ES-I3 (cell line): ENCODE measurements at regions not wholly inside any gene's neighbourhood (a gene's known extent, or its start where the extent isn't known, plus 50 kb on each side); places are given as distances from the start of the nearest gene placed in this dataset.
"Not testable (repeated sequence)": the region's sequence is repeated elsewhere in the genome, so short reads cannot be mapped to it uniquely, and the experiment has no call there.

Source experiments
- H3K36me3 ChIP-seq: 2 replicates; pipeline ENCODE4 v1.6.1; 2013; ENCODE audit warnings: mild to moderate bottlenecking, low read length, control low read depth, moderate library complexity; ENCODE audit not compliant: insufficient read depth
- H3K4me1 ChIP-seq: 2 replicates; pipeline ENCODE4 v1.6.1; 2013; ENCODE audit warnings: mild to moderate bottlenecking, control low read depth, low read length; ENCODE audit not compliant: insufficient read depth
- H3K9ac ChIP-seq: 2 replicates; pipeline ENCODE4 v1.6.1; 2013; ENCODE audit warnings: low read depth, mild to moderate bottlenecking, low read length, moderate library complexity
- H3K9me3 ChIP-seq: 2 replicates; pipeline ENCODE4 v1.6.1; 2013; ENCODE audit warnings: mild to moderate bottlenecking, low read length, moderate library complexity; ENCODE audit not compliant: control insufficient read depth, insufficient read depth

DNA sequence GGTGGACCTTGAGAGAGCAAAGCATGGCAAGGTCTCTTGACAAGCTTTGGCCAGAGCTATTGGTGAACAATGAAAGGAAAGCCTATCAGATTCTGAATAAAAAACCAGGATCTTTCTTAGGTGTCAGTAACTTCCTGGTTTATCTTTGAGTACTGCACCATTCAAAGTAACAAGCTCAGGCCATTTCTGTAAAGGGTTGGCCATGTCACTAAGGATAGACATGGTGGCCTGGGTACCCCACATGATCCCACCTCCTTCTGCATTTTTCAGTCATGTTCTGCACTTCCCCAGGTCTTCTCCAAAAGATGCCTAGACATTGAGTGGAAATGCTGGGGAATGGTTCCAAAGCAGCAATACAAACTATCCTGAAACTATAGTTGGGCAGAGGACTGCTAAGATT lies 242.0 kb downstream of the ARHGAP12 start:
- no peaks in the 10 kb centered on the region for H3K36me3 ChIP-seq
- H3K9ac ChIP-seq, result no peak overlapping the region
- no peaks in the 10 kb centered on the region for H3K4me1 ChIP-seq
- H3K9me3 ChIP-seq, result peaks cover 17% of the 10 kb centered on the region

DNA sequence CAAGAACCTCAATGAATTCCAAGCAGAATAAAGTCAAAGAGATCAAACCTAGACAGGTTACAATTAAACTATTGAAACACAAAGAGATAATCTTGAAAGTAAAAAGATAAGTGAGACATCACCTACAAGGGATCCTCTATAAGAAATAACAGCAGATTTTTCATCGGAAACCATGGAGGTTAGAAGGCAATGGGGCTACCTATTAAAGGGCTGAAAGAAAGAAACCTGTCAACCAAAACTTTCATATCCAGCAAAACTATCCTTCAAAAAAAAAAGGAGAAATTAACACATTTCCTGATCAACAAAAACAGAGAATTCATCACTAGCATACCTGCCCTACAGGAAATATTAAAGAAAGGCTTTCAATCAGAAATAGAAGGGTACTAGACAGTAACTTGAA lies 244.9 kb downstream of the ARHGAP12 start:
- Histone ChIP-seq H3K36me3 (no peaks in the 10 kb centered on the region), H3K9ac (no peak overlapping the region), H3K4me1 (no peaks in the 10 kb centered on the region), H3K9me3 (peaks cover 17% of the 10 kb centered on the region)

DNA sequence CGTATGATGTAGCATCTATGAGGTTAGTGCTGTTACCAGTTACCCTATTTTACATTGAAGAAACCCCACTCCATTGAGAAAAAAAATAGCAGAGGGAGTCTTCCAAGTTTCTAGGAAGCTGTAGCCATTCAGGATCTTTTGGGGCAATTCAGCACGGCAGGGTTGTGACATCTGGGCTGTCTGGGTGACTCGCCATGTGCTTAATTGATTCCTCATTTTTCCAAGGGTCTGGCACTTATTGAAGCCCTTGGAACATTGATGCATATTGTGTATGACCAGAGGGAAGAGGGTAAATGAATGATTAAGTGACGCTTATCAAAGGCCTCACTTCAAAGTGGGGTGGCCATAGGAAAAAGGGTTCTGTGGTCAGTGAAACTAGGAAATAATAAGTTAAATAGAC lies 248.7 kb downstream of the ARHGAP12 start:
- H3K9me3 ChIP-seq, result peaks cover 22% of the 10 kb centered on the region
- H3K4me1 ChIP-seq, result no peaks in the 10 kb centered on the region
- H3K36me3 ChIP-seq, result no peaks in the 10 kb centered on the region
- no peak overlapping the region for H3K9ac ChIP-seq

DNA sequence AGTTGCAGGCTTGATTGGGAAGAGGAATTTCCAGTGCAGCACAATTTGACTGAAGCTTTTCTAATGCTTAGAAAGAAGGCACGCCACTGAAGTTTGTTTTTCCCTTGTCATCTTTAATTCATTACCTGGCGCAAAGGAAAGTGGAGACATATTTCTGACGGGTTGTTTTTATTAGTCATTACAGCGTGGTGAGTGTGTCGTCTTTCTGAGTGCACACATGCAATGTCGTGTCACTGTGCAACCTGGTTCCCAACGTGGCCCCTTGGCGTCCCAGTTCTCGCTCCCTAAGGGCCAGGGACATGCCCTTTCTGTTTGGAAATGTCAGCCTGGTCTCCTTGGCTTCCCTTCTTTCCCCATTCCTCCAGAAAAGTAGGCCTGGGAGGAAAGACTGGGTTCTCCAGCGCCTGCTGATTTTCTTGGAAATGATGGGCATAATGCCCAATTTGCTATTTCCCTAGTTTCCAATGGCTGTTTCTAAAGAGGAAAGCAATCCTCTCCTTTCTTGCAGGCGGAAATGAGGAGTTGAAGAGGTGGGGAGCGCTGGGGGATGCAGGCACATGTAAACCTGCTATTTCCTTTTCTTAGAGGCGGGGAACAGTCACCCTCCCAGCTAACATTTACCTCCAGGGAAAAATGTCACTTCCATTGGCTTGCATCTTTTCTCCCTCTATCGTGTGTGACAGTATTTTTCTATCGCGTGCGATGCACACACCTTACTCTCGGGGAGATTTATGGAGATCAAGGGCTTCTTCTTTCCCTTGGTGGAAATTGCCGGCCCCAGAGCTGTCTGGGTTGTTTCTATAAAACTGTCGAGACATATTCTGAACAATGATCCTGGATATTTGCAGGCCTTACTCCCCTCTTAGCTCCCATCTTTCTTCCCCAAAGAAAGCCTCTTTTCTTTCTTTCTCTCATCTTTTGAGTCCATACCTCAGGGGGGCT lies 249.8 kb downstream of the ARHGAP12 start:
- peaks cover 15% of the 10 kb centered on the region for H3K9me3 ChIP-seq
- H3K36me3 ChIP-seq, result no peaks in the 10 kb centered on the region
- H3K4me1 ChIP-seq, result no peaks in the 10 kb centered on the region
- no peak overlapping the region for H3K9ac ChIP-seq

DNA sequence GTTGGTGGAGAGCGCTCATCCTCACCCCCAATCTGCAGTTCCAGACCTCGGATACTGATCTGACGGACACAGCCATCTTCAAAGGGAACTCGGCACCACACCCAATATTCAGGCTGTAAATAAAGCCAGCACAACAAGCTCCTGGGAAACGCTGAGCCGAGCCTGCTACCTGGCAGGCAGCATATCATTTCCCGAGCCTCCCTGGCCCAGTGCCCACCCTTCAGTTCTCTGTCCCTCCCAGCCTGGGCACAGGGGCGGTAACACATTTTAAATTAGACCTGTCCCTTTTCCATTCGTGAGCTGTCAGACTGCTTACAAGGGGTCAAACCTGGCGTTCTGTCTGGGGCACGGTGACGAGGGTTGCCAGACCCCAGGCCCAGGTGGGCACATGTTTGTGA lies 250.5 kb downstream of the ARHGAP12 start:
- Histone ChIP-seq H3K9me3 (peaks cover 10% of the 10 kb centered on the region), H3K9ac (0 out of 2 replicates have a peak overlapping the region, but pooled peaks have one; percentile 1), H3K36me3 (no peaks in the 10 kb centered on the region), H3K4me1 (no peaks in the 10 kb centered on the region)

DNA sequence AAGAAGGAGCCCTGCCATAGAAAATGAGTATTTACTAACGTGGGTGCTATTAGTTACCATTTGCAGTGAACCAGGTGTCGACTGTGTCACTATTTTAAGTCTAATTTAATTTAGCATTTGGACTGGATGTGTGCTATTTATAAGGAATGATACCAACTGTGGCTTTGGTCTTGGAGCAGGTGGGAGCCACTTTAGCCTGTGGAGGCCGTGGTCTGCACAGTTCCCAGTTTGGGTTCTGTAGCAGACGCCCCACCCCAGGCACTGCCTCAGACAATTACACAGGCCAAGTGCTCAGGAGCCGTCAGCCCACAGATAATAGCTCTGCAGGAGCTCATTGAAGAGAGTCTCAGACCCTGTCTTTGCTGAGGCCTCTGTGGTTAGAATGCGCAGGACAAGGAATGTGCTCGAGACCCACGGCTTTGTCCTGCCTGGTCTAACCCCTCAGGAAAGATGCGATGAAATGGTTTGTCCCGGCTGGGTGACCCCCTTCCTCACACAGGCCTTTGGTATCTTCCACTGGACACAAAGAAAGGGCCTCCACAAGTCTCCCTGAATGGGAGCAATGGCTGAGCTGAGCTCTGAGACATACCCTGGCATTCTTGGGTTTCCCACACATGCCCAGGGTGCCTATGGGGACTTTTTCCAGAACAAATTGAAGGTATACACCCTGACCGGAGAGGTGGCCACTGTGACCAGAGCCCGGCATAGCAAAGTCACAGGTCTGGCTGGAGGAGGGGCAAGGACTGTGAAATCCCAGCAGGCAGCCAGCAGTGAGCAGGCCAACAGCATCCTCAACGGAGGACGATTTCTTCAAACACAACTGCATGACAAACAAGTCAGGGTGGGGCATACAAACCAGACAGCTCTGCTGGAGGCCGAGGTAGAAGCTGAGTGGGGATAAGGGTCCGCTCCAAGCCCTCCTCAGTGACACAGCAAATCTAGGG lies 251.2 kb downstream of the ARHGAP12 start:
- H3K4me1 ChIP-seq, result no peaks in the 10 kb centered on the region
- H3K9ac ChIP-seq, result 0 out of 2 replicates have a peak overlapping the region, but pooled peaks have one; percentile 1
- H3K9me3 ChIP-seq, result peaks cover 12% of the 10 kb centered on the region
- H3K36me3 ChIP-seq, result no peaks in the 10 kb centered on the region

DNA sequence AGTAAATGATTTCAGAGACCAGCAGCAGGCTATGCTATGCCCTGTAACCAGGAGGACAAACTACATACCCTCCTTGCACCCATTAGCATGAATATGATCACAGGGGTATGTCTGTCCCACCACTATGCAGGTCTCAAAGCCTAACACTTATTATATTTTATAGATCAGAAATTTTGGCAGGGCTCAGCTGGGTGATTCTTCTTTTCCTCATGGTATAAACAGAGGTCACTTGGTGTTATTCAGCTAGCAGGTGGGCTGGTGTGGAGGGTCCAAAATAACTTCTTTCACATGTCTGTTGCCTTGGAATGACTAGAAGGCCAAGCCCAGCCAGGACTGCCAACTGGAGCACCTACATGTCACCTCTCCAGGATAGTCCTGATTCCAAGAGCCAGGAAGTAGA lies 252.9 kb downstream of the ARHGAP12 start:
- H3K9ac ChIP-seq, result no peak overlapping the region
- peaks cover 13% of the 10 kb centered on the region for H3K9me3 ChIP-seq
- no peaks in the 10 kb centered on the region for H3K36me3 ChIP-seq
- H3K4me1 ChIP-seq, result no peaks in the 10 kb centered on the region

DNA sequence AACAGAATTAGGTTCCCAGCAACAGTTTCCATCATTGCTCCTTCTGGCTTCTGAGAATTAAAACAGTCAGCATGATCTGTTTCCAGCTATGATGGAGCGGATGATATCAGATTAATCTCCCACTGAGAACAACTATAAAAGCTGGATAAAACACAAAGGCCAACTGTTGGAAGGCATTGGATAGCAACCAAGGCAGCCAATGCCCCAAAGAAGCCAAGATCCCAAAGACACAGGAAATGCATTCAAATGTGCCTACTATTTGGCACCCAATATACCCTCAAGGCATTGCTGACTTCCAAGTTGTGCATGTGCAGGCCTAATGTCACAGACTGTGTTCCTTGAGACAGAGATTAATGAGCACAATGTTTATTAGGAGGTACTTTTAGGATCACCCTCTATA lies 259.3 kb downstream of the ARHGAP12 start:
- Histone ChIP-seq H3K36me3 (no peaks in the 10 kb centered on the region), H3K9me3 (peaks cover 8% of the 10 kb centered on the region), H3K4me1 (peaks cover 12% of the 10 kb centered on the region; the same call in 1 of the 2 replicates), H3K9ac (no peak overlapping the region)

DNA sequence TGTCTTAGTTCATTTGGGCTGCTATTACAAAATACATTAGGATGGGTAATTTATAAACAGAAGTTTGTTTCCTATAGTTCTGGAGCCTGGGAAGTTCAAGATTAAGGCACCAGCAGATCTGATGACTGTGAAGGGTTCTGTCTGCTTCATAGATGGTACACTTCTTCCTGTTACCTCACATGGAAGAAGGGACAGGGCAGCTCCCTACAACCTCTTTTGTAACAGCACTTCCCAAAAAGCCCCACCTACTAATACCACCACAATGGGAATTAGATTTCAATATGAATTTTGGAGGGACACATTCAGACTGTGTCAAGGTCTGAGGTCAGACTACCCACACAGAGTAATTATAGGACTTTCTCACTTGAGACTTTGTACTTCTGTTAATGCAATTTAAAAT lies 260.3 kb downstream of the ARHGAP12 start:
- Histone ChIP-seq H3K36me3 (no peaks in the 10 kb centered on the region), H3K9me3 (peaks cover 8% of the 10 kb centered on the region), H3K4me1 (peaks cover 12% of the 10 kb centered on the region; the same call in 1 of the 2 replicates)

DNA sequence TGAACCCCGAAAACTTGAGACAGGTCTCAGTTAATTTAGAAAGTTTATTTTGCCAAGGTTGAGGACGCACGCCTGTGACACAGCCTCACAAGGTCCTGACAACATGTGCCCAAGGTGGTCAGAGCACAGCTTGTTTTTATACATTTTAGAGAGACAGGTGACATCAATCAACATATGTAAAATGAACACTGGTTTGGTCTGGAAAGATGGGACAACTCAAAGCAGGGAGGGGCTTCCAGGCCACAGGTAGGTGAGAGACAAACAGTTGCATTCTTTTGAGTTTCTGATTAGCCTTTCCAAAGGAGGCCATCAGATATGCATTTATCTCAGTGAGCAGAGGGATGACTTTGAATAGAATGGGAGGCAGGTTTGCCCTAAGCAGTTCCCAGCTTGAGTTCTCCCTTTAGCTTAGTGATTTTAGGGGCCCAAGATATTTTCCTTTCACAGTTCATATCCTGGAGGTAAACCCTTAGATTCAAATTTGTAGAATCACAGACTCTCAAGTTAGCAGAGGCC lies 262.8 kb downstream of the ARHGAP12 start:
- H3K36me3 ChIP-seq, H3K9me3 ChIP-seq, H3K9ac ChIP-seq: not testable (repeated sequence)
- H3K4me1 ChIP-seq, result peaks cover 12% of the 10 kb centered on the region; the same call in 1 of the 2 replicates

More for the DNA sequence above, 260.3 kb downstream of the ARHGAP12 start:
- H3K9ac ChIP-seq, result no peak overlapping the region

DNA sequence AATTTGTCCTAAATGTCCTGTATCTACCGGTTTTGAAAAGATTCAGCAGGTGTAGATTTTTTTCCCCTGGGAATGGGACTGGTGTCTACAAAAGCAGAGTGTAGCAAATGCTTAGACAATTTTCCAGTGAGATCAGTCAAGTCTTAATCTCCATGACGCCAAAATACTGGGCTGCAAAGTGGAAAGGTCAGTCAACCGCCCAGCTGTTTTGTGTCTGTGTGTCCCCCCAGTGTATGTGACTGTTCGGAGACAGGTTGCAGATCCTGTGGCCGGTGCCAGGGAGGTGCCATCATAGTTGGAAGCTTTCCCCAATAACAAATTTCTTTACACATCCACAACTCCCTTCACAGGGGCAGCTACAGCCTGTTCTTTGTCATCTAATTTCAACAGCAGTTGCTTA lies 263.8 kb downstream of the ARHGAP12 start:
- no peaks in the 10 kb centered on the region for H3K9me3 ChIP-seq
- peaks cover 12% of the 10 kb centered on the region; the same call in 1 of the 2 replicates for H3K4me1 ChIP-seq
- H3K9ac ChIP-seq, result no peak overlapping the region
- H3K36me3 ChIP-seq, result no peaks in the 10 kb centered on the region

DNA sequence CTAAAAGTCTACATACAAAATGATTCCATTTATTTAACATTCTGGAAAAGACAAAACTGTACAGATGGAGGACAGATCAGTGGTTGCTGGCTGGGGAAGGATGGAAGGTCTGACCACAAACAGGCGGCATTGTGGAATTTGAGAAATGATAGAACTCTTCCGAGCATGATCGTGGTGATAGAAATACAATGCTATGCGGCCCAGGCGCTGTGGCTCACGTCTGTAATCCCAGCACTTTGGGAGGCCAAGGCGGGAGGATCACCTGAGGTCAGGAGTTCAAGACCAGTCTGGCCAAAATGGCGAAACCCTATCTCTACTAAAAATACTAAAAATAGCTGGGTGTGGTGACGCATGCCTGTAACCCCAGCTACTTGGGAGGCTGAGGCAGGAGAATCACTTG lies 264.6 kb downstream of the ARHGAP12 start:
- peaks cover 12% of the 10 kb centered on the region; the same call in 1 of the 2 replicates for H3K4me1 ChIP-seq
- not testable (repeated sequence) for H3K9ac ChIP-seq, H3K9me3 ChIP-seq, H3K36me3 ChIP-seq

DNA sequence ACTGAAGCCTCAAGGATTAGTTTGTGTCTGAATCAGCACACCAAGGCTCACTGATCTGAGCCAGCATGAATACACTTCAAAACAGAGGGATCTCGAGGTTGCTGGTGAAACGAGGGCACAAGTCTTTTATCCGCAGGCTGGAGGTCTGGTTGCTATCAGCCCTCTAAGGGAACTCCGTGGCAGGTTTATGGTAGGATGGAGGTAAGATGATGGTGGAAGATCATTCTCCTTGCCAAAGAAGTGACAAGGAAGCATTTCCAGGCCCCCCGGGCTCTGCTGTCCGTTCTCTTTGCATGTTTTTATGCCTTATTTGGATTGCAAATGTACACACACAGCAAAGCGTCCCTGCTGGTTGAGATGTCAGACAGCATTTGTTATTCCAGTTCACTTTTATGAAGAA lies 268.3 kb downstream of the ARHGAP12 start:
- Histone ChIP-seq H3K9ac (no peak overlapping the region), H3K9me3 (no peaks in the 10 kb centered on the region; the same call in 1 of the 2 replicates), H3K36me3 (no peaks in the 10 kb centered on the region), H3K4me1 (0 out of 2 replicates have a peak, but pooled peaks cover 5% of the 10 kb centered on the region)

DNA sequence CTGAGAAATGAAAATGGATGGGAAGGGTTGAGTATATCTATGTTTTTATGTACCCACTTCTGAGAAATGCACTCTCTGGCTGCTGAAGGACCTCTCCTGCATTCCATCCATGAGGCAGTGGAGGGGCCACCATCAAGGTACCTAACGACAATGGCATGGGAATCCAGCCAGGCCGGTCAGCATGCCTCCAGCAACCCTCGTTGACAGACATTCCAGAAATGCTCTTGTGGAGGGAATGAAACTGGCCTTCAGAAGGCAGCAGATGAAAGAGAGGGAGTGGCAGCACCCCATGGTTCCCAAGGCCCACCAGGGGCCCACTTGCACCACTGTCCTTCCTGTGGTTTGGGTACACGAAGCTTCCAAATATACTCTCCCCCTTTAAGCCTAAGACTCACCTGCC lies 269.0 kb downstream of the ARHGAP12 start:
- Histone ChIP-seq H3K9me3 (no peaks in the 10 kb centered on the region; the same call in 1 of the 2 replicates), H3K9ac (no peak overlapping the region), H3K4me1 (no peaks in the 10 kb centered on the region), H3K36me3 (no peaks in the 10 kb centered on the region)
